ENCODE measurements at regions not wholly inside any gene's neighbourhood (a gene's known extent, or its start where the extent isn't known, plus 50 kb on each side); places are given as distances from the start of the nearest gene placed in this dataset.

GRCh38 chr2:172252154-172252553 is 149.5 kb upstream of the DLX2 start:
- Histone ChIP-seq H3K9me2 (replicated peaks; ENCODE audit: control insufficient read depth, low read length) (no peaks in the 10 kb centered on the region), H3K27me3 (ENCODE audit: control insufficient read depth, low read length) (0 out of 2 replicates have a peak, but pooled peaks cover 2% of the 10 kb centered on the region), H4K20me1 (ENCODE audit: control insufficient read depth, insufficient read depth, low read depth, low read length) (no peaks in the 10 kb centered on the region), H3K4me3 (ENCODE audit: low read length) (no peak overlapping the region), H3K4me2 (ENCODE audit: low read length) (no peak overlapping the region), H3K27ac (ENCODE audit: low read depth, low read length) (no peak overlapping the region), H3K4me1 (ENCODE audit: control insufficient read depth, low read length) (no peaks in the 10 kb centered on the region), H3K79me2 (ENCODE audit: control insufficient read depth, low read length) (no peaks in the 10 kb centered on the region), H3F3A (ENCODE audit: control insufficient read depth, insufficient read depth) (no peaks in the 10 kb centered on the region), H3K36me3 (ENCODE audit: control insufficient read depth, low read length) (no peaks in the 10 kb centered on the region), H3K9me3 (ENCODE audit: control insufficient read depth, insufficient read depth, low read length) (no peaks in the 10 kb centered on the region)
- no peak for TF ChIP-seq CTCF (IDR thresholded peaks at IDR 0.05; ENCODE audit: low read depth, low read length, poor library complexity, severe bottlenecking)
- TF ChIP-seq EZH2phosphoT487 (IDR thresholded peaks at IDR 0.05; ENCODE audit: borderline replicate concordance, low read length): no peak

- H3K4me2 ChIP-seq (ENCODE audit: low read length): no peak overlapping the region
- 0 out of 2 replicates have a peak, but pooled peaks cover 2% of the 10 kb centered on the region for H3K27me3 ChIP-seq (ENCODE audit: control insufficient read depth, low read length)
- H3K79me2 ChIP-seq (ENCODE audit: control insufficient read depth, low read length): no peaks in the 10 kb centered on the region
- H3K4me3 ChIP-seq (ENCODE audit: low read length): no peak overlapping the region
- no peaks in the 10 kb centered on the region for H3K9me2 ChIP-seq (replicated peaks; ENCODE audit: control insufficient read depth, low read length)
- no peaks in the 10 kb centered on the region for H3F3A ChIP-seq (ENCODE audit: control insufficient read depth, insufficient read depth)
- H4K20me1 ChIP-seq (ENCODE audit: control insufficient read depth, insufficient read depth, low read depth, low read length): no peaks in the 10 kb centered on the region
- no peaks in the 10 kb centered on the region for H3K4me1 ChIP-seq (ENCODE audit: control insufficient read depth, low read length)
- no peak overlapping the region for H3K27ac ChIP-seq (ENCODE audit: low read depth, low read length)
- TF ChIP-seq CTCF (IDR thresholded peaks at IDR 0.05; ENCODE audit: low read depth, low read length, poor library complexity, severe bottlenecking) (no peak), EZH2phosphoT487 (IDR thresholded peaks at IDR 0.05; ENCODE audit: borderline replicate concordance, low read length) (no peak)
- no peaks in the 10 kb centered on the region for H3K36me3 ChIP-seq (ENCODE audit: control insufficient read depth, low read length)
- H3K9me3 ChIP-seq (ENCODE audit: control insufficient read depth, insufficient read depth, low read length): no peaks in the 10 kb centered on the region
Measured at GRCh38 chr2:172253190-172254052, 150.7 kb upstream of the DLX2 start.

DNA sequence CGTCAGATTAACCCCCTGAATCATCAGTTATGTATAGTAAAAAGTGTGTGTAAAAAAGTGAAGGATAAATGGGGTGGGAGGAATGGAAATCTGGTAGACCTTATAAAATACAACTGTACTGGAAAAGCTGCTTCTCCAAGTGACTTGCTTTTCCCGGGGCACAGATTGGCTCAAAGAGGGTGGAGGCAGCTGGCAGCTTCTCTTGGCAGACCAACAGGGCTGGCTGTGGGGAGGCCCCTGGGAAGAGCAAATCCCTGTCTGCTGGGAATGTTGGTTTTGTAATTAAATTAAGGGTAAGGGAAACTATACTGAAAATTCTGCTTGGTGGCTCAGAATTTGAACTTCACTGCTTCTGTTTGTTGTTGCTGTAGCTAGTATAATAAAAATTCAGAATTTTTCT is 154.2 kb upstream of the DLX2 start:
- Histone ChIP-seq H3K27ac (ENCODE audit: low read depth, low read length) (no peak overlapping the region), H3K4me2 (ENCODE audit: low read length) (no peak overlapping the region), H3K4me1 (ENCODE audit: control insufficient read depth, low read length) (no peaks in the 10 kb centered on the region), H3F3A (ENCODE audit: control insufficient read depth, insufficient read depth) (no peaks in the 10 kb centered on the region), H3K4me3 (ENCODE audit: low read length) (no peak overlapping the region), H3K9me3 (ENCODE audit: control insufficient read depth, insufficient read depth, low read length) (no peaks in the 10 kb centered on the region), H3K9me2 (replicated peaks; ENCODE audit: control insufficient read depth, low read length) (no peaks in the 10 kb centered on the region), H3K27me3 (ENCODE audit: control insufficient read depth, low read length) (0 out of 2 replicates have a peak, but pooled peaks cover 9% of the 10 kb centered on the region), H3K79me2 (ENCODE audit: control insufficient read depth, low read length) (no peaks in the 10 kb centered on the region), H4K20me1 (ENCODE audit: control insufficient read depth, insufficient read depth, low read depth, low read length) (no peaks in the 10 kb centered on the region), H3K36me3 (ENCODE audit: control insufficient read depth, low read length) (no peaks in the 10 kb centered on the region)
- TF ChIP-seq CTCF (IDR thresholded peaks at IDR 0.05; ENCODE audit: low read depth, low read length, poor library complexity, severe bottlenecking): no peak
- no peak for TF ChIP-seq EZH2phosphoT487 (IDR thresholded peaks at IDR 0.05; ENCODE audit: borderline replicate concordance, low read length)
